HEK293T (cell line): ENCODE measurements at regions not wholly inside any gene's neighbourhood (a gene's known extent, or its start where the extent isn't known, plus 50 kb on each side); places are given as distances from the start of the nearest gene placed in this dataset.

Source experiments
- ELF4 ChIP-seq: fragments of 450-650 bp; IDR thresholded peaks from 2 replicates; pipeline ENCODE4 v1.6.1; 2017; ENCODE audit warnings: antibody characterized with exemption
- FOXA1 ChIP-seq: fragments of 450-650 bp; IDR thresholded peaks from 2 replicates; pipeline ENCODE4 v1.6.1; 2016; ENCODE audit warnings: mild to moderate bottlenecking
- FOXK2 ChIP-seq: fragments of 450-650 bp; IDR thresholded peaks from 2 replicates; pipeline ENCODE4 v1.6.1; 2016; ENCODE audit warnings: mild to moderate bottlenecking
- FOXM1 ChIP-seq: fragments of 450-650 bp; IDR thresholded peaks from 2 replicates; pipeline ENCODE4 v1.6.1; 2017; ENCODE audit warnings: mild to moderate bottlenecking, borderline replicate concordance
- LEF1 ChIP-seq: fragments of 450-650 bp; IDR thresholded peaks from 2 replicates; pipeline ENCODE4 v1.6.1; 2017; ENCODE audit warnings: mild to moderate bottlenecking, borderline replicate concordance
- SP1 ChIP-seq: fragments of 450-650 bp; IDR thresholded peaks from 2 replicates; pipeline ENCODE4 v1.6.1; 2017
- SUZ12 ChIP-seq: fragments of 450-650 bp; IDR thresholded peaks from 2 replicates; pipeline ENCODE4 v1.6.1; 2016; ENCODE audit warnings: mild to moderate bottlenecking
- ZNF384 ChIP-seq: fragments of 450-650 bp; IDR thresholded peaks from 2 replicates; pipeline ENCODE4 v1.6.1; 2016

DNA sequence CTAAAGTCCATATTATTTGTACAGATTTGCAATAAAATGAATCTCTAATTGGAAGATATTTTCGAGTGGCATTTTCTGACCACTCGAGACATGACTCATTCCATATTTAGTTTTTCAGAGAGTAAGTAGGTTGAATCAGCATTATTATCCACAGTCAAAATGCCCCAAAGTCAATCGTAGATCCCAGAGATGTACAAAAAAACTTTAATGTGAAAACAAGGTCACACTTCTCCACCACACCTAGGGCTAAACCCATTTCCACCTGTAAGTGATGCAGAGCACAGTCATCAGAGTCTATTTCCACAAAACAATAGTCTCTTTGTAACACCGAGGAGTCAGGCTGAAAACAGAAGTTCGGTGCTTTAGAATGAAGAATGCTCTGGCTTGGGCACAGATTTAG, 117.1 kb upstream of the TENM3 start:
- no peak for TF ChIP-seq LEF1
- no peak for TF ChIP-seq SUZ12
- TF ChIP-seq ELF4 = no peak
- TF ChIP-seq FOXA1 = no peak
- no peak for TF ChIP-seq SP1
- no peak for TF ChIP-seq ZNF384
- no peak for TF ChIP-seq FOXM1
- TF ChIP-seq FOXK2 = no peak
